ENCODE measurements at regions not wholly inside any gene's neighbourhood (a gene's known extent, or its start where the extent isn't known, plus 50 kb on each side); places are given as distances from the start of the nearest gene placed in this dataset.

DNA sequence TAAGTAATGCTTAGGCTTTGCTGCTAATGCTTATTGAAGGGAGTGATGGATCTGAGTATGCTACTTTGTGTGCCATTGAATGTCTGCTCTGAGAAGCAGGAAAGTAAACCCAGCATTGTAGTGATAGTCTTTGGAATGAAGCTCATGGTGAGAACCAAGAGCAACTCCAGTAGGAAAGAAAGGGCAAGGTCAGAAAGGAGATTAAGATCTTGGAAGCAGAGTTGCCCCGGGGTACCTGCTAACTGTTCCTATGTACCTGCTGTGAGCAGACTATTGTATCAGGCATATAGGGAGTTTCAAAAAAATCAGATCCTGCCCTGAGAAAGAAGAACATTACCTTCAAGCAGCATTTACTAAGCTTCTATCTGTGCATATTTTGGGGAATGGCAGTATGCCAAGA, 54.5 kb upstream of the AASS start:
- Histone ChIP-seq H3K27ac (ENCODE audit: low read depth in 1 of 2, low read length in 1 of 2) (no peak overlapping the region), H3K9ac (ENCODE audit: insufficient read depth in 1 of 2, low read length in 2 of 2) (no peak overlapping the region), H3K36me3 (ENCODE audit: control insufficient read depth in 4 of 4, insufficient read depth in 4 of 4, low read length in 4 of 4) (no peaks in the 10 kb centered on the region), H3K4me3 (no peak overlapping the region), H3K9me3 (ENCODE audit: control insufficient read depth in 4 of 4, insufficient read depth in 3 of 4, low read length in 3 of 4) (no peaks in the 10 kb centered on the region), H3K27me3 (ENCODE audit: control insufficient read depth in 3 of 3, insufficient read depth in 3 of 3, low read length in 2 of 3) (no peaks in the 10 kb centered on the region), H3K4me1 (ENCODE audit: control insufficient read depth in 5 of 5, insufficient read depth in 5 of 5, low read length in 5 of 5) (no peaks in the 10 kb centered on the region)
- 62 to 71% methylated on average over 1 of the region's 1 CpG for WGBS, 2 donors
- ATAC-seq (ENCODE audit: insufficient read depth, low FRiP score) (no peak), DNase-seq (no peak)
- TF ChIP-seq, protein P1, sequence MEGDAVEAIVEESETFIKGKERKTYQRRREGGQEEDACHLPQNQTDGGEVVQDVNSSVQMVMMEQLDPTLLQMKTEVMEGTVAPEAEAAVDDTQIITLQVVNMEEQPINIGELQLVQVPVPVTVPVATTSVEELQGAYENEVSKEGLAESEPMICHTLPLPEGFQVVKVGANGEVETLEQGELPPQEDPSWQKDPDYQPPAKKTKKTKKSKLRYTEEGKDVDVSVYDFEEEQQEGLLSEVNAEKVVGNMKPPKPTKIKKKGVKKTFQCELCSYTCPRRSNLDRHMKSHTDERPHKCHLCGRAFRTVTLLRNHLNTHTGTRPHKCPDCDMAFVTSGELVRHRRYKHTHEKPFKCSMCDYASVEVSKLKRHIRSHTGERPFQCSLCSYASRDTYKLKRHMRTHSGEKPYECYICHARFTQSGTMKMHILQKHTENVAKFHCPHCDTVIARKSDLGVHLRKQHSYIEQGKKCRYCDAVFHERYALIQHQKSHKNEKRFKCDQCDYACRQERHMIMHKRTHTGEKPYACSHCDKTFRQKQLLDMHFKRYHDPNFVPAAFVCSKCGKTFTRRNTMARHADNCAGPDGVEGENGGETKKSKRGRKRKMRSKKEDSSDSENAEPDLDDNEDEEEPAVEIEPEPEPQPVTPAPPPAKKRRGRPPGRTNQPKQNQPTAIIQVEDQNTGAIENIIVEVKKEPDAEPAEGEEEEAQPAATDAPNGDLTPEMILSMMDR (IDR thresholded peaks at IDR 0.05; ENCODE audit: control extremely low read depth, extremely low read depth), result no peak
